Prostate gland (tissue), 2 donors: ENCODE measurements at regions not wholly inside any gene's neighbourhood (a gene's known extent, or its start where the extent isn't known, plus 50 kb on each side); places are given as distances from the start of the nearest gene placed in this dataset.

Experiments
- DNase-seq: peaks from one replicate; pipeline ENCODE4 v3.0.0-alpha.2; 2019; ENCODE audit warnings: low spot score
- H3K27ac ChIP-seq, 2 donors: fragments of 200-600 bp; sonication (generic); 2 replicates each; pipeline ENCODE4 v1.5.1; 2017 to 2019
- H3K27me3 ChIP-seq: fragments of 200-600 bp; sonication (generic); replicated peaks from 2 replicates; pipeline ENCODE4 v1.5.1; 2019; ENCODE audit not compliant: insufficient read depth
- H3K36me3 ChIP-seq, 2 donors: fragments of 200-600 bp; sonication (generic); 1 replicate in 1 of 2; 2 replicates in 1 of 2; pipeline versions ENCODE4 v1.5.1 to v1.8.1; 2017 to 2019
- H3K4me1 ChIP-seq: fragments of 200-600 bp; sonication (generic); replicated peaks from 2 replicates; pipeline ENCODE4 v1.5.1; 2019
- H3K4me3 ChIP-seq, 2 donors: fragments of 200-600 bp; sonication (generic); 2 replicates each; pipeline ENCODE4 v1.5.1; 2017 to 2019
- H3K9me3 ChIP-seq: fragments of 200-600 bp; sonication (generic); 2 replicates; pipeline ENCODE4 v1.5.1; 2017
- CTCF ChIP-seq, 4 experiments: fragments of 200-600 bp in 2 of 4; fragments of 450-650 bp in 2 of 4; sonication (generic) in 2 of 4; IDR thresholded peaks; 1 replicate in 3 of 4; 2 replicates in 1 of 4; pipeline ENCODE4 v1.5.1; 2016 to 2019; ENCODE audit warnings: antibody characterized with exemption in 4 of 4, mild to moderate bottlenecking in 2 of 4, moderate library complexity in 2 of 4
- POLR2A ChIP-seq: fragments of 450-650 bp; IDR thresholded peaks from one replicate; pipeline ENCODE4 v1.6.1; 2016; ENCODE audit warnings: antibody characterized with exemption, mild to moderate bottlenecking
- POLR2AphosphoS5 ChIP-seq: sonication (generic); formaldehyde crosslinking; IDR thresholded peaks from one replicate; pipeline ENCODE4 v1.6.1; 2017; ENCODE audit warnings: antibody characterized with exemption
- WGBS: methylation state at CpG from one replicate; pipeline ENCODE4 v1.1.5; 2018; 5-methylcytosine and 5-hydroxymethylcytosine counted together
- intact Hi-C: fragments of 100-400 bp; cut with DNase I; formaldehyde crosslinking; loops from one replicate; pipeline ENCODE4 v1.14.2; 2022

- intact Hi-C loops = no loop called here
- no peak for DNase-seq
- Histone ChIP-seq H3K4me3 (no peak overlapping the region), H3K27me3 (no peaks in the 10 kb centered on the region), H3K9me3 (no peaks in the 10 kb centered on the region), H3K36me3 (no peaks in the 10 kb centered on the region), H3K27ac (no peak overlapping the region), H3K4me1 (no peaks in the 10 kb centered on the region)
- WGBS = 91% methylated on average over 2 of the region's 2 CpGs
- TF ChIP-seq POLR2AphosphoS5 = no peak
These were observed 331.7 kb upstream of the GIMD1 start for GRCh38 chr4:106700321-106700720.

GRCh38 chr4:106698621-106699195 is 330.1 kb upstream of the GIMD1 start:
- no peaks in the 10 kb centered on the region for H3K36me3 ChIP-seq
- intact Hi-C loops = no loop called here
- no peaks in the 10 kb centered on the region for H3K9me3 ChIP-seq
- TF ChIP-seq CTCF (IDR thresholded peaks at IDR 0.05) (no peak), POLR2A (no peak), POLR2AphosphoS5 (no peak)
- H3K27me3 ChIP-seq = no peaks in the 10 kb centered on the region
- no peaks in the 10 kb centered on the region for H3K4me1 ChIP-seq
- H3K4me3 ChIP-seq = no peak overlapping the region
- no peak overlapping the region for H3K27ac ChIP-seq
- DNase-seq = no peak
- 73% methylated on average over 1 of the region's 1 CpG for WGBS

- intact Hi-C loops = no loop called here
- no peaks in the 10 kb centered on the region for H3K27me3 ChIP-seq
- TF ChIP-seq POLR2AphosphoS5 (no peak), POLR2A (no peak), CTCF (IDR thresholded peaks at IDR 0.05) (no peak)
These were observed 327.1 kb upstream of the GIMD1 start for GRCh38 chr4:106695501-106696262.

GRCh38 chr4:106694232-106694631 is 325.7 kb upstream of the GIMD1 start:
- Histone ChIP-seq H3K4me3 (no peak overlapping the region), H3K9me3 (no peaks in the 10 kb centered on the region), H3K27me3 (no peaks in the 10 kb centered on the region), H3K36me3 (no peaks in the 10 kb centered on the region), H3K4me1 (no peaks in the 10 kb centered on the region), H3K27ac (no peak overlapping the region)
- TF ChIP-seq POLR2A (no peak), CTCF (IDR thresholded peaks at IDR 0.05) (no peak), POLR2AphosphoS5 (no peak)
- 55% methylated on average over 2 of the region's 2 CpGs for WGBS
- DNase-seq = no peak
- intact Hi-C loops = no loop called here

More at GRCh38 chr4:106695501-106696262, 327.1 kb upstream of the GIMD1 start:
- no peaks in the 10 kb centered on the region for H3K36me3 ChIP-seq
- WGBS = 64% methylated on average over 4 of the region's 4 CpGs
- H3K4me1 ChIP-seq = no peaks in the 10 kb centered on the region
- no peak for DNase-seq
- no peak overlapping the region for H3K4me3 ChIP-seq
- H3K9me3 ChIP-seq = no peaks in the 10 kb centered on the region
- H3K27ac ChIP-seq = no peak overlapping the region

- Histone ChIP-seq H3K36me3 (no peaks in the 10 kb centered on the region), H3K4me3 (no peak overlapping the region), H3K4me1 (no peaks in the 10 kb centered on the region), H3K27me3 (no peaks in the 10 kb centered on the region), H3K27ac (no peak overlapping the region), H3K9me3 (no peaks in the 10 kb centered on the region)
- DNase-seq = no peak
- intact Hi-C loops = no loop called here
- TF ChIP-seq POLR2AphosphoS5 = no peak
- TF ChIP-seq CTCF (IDR thresholded peaks at IDR 0.05) = no peak
- TF ChIP-seq POLR2A = no peak
- WGBS = 23% methylated on average over 2 of the region's 2 CpGs
These were observed 323.2 kb upstream of the GIMD1 start for GRCh38 chr4:106691749-106692148.
